Amygdala (tissue), 56 donors: ENCODE measurements at regions not wholly inside any gene's neighbourhood (a gene's known extent, or its start where the extent isn't known, plus 50 kb on each side); places are given as distances from the start of the nearest gene placed in this dataset.
"Not testable (repeated sequence)": the region's sequence is repeated elsewhere in the genome, so short reads cannot be mapped to it uniquely, and the experiment has no call there.

Source experiments
- DNase-seq, 56 donors: peaks; one replicate each; lab custom pipeline; 2025; lab: John Stamatoyannopoulos, UW

DNA sequence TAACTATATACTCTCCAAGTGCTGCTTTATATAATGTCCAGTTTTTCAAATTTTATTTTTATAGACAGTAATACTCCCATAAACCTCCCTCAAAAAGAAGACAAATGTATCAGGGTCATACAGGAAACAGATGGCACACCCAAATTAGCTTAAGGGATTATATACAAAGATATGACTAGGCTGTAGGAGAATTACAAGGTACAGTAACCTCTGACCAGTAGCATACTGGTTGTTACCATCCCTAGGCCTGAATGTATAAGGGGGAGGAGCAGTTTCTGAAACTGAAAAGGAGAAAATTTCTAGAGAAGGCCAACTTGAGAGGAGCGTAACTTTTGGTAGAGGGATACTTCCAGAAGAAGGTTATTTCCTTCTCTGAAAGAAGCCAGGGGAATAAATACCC, 122.6 kb upstream of the NBPF19 start:
- DNase-seq, result not testable (repeated sequence)

DNA sequence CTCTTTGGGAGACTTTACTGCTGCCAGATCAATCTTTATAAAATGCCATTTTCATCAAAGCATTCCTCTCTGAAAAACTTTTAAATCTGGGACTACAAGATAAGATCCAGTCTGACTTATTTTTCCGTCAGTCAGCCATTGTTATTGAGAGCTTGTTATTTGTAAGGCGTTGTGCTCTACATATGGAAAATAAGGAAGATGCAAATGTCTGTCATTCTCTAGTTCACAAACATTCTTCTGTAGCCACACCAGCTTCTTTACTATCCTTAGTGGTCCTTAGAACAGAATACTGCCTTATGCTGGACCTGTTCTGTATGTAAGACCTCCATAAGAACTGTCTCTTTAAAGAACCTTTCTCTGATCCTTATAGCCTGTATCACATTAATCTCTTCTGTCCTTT, 120.3 kb upstream of the NBPF19 start:
- not testable (repeated sequence) for DNase-seq

DNA sequence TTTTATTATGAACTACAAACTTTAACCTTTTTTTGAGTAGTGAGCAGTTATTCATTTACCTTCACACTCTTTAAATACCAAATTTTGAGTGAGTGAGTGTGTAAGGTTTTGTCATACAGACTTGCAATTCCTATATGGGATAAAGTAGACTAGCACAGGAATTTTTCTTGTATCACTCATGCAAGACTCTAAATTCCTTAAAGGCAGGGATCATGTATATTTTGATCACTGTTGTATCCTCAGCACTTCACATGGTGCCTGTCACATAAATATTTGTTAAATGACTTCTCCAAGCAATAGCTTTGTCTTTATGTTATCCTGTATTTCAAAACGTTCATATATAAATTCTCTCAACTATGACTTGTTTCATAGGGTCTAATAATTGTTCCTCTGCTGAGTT, 119.1 kb upstream of the NBPF19 start:
- DNase-seq, result not testable (repeated sequence)

DNA sequence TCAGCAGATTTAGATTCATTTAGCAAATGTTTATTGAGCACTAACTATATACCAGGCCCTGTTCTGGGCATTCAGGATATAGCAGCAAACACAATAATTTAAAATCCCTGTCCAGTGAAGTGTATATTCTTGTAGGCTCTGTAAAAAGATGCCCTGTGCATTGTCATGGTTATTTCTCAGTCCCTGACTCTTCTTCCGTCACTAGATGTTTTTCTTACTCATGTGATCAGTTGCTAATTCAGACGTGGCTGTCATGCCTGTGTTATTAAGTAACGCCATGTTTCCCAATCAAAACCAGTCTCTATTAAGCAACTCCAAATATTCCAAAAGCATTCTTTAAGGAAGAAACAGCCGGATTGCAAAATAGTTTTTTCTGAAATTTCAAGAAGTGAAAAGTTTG, 118.7 kb upstream of the NBPF19 start:
- DNase-seq, result not testable (repeated sequence)

DNA sequence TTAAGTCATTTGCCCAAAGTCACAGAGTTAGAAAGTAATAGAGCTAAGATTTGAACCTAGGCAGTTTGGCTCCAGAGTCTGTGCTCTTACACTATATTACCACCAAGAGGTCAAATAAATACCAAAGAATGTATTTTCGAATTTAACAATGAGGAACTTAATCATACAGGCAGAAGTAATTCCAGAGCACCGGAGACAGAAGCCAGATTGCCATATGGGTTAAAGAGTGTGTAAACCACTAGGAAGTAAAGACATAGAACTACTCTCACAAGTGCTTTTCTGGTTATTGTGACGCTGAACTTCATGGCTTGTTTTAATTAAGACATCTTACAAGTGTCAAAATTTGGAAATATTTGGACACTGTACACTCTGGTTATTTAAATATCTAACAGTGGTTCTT, 114.5 kb upstream of the NBPF19 start:
- DNase-seq, result not testable (repeated sequence)

DNA sequence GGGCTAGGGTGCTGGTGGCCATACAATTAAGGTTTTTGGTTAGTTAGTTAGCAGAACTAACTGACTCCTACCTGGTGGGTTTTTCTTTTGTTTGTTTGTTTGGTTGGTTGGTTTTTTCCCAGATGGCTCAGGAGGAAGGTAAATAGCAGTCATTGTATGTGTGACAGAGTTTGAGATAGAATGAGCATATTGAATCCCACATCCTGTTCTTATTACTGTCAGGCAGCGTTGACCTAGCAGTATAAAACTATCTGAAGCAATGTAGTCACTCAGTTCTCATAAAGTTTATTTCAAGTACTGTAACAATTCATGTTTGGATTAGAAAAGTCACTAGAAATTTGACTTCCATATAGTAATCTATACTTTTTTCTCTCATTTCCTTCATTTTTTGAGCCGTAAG, 113.5 kb upstream of the NBPF19 start:
- not testable (repeated sequence) for DNase-seq

DNA sequence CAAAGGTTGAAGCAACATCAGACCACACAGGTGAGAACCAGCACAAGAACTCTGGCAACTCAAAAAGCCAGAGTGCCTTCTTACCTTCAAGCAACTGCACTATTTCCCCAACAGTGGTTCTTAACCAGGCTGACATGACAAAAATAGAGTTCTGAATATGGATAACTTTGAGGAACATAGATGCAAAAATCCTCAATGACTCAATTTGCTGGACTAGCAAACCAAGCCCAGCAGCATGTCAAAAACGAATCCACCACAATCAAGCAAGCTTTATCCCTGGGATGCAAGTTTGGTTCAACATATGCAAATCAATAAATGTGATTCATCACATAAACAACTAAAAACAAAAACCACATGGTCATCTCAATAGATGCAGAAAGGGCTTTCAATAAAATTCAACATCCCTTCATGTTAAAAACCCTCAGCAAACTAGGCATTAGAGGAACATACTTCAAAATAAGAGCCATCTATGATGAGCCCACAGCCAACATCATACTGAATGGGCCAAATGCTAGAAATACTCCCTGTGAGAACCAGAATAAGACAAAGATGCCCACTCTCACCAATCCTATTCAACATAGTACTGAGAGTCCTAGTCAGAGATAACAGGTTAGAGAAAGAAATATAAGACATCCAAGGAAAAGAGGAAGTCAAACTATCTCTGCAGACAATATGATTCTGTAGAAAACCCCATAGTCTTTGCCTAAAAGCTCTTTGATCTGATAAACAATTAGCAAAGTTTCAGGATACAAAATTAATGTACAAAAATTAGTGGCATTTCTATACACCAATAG, 110.5 kb upstream of the NBPF19 start:
- DNase-seq, result not testable (repeated sequence)

DNA sequence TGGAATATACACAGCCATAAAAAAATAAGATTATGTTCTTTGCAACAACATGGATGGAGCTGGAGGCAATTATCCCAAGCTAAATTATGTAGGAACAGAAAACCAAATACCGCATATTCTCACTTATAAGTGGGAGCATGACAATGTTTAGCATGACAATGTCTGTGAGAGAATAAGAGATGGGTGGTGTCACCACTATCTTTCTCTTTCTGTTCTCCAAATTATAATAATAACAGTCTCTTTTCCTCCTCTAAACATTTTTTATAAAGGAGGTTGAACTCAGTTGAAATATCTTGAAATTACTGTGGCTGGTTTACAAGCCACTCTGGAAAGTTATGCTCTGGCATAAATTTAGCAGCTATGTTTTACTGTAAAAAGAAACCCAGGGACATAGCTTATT, 108.4 kb upstream of the NBPF19 start:
- not testable (repeated sequence) for DNase-seq

DNA sequence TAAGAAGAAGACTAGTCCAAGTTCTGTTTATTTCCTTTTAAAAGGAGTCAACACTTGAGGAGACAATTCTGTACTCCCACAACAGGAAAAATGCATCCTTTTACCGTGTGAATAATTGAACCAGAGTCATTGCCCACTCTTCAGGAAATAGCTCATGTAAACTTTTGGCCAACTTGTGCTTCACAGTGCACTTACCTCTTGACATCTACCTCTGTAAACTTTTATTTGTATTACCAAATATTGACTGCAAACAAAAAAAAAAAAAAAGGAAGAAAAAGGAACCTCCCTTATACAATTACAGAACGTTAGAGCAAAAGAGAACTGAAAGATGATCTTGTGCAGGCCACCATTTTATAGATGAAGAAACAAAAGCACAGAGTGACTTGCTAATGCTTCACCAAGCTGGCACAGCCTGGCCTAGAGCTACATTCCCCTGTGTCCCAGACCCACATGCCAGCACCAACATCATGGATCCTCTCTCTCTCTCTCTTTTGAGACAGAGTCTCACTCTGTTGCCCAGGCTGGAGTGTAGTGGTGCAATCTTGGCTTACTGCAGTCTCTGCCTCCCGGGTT, 107.3 kb upstream of the NBPF19 start:
- DNase-seq, result not testable (repeated sequence)

DNA sequence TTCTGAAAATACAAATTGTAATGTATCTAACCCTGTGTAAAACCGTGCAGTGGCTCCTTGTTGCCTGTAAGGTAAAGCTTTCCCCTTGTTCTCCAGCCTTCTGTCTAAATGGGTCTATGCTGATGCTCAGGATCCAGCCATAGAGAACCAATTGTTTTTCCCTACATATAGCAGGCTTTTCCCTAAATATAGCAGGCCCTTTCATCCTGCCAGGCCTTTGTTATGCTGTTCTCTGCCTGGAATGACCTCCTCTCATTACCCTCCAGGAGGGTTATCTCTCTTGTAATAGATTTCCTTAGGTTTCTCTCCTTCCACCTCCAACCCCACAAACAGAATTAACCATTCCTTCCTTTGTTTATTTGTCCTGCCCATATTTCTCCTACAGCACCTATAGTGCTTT, 106.5 kb upstream of the NBPF19 start:
- DNase-seq, result not testable (repeated sequence)

DNA sequence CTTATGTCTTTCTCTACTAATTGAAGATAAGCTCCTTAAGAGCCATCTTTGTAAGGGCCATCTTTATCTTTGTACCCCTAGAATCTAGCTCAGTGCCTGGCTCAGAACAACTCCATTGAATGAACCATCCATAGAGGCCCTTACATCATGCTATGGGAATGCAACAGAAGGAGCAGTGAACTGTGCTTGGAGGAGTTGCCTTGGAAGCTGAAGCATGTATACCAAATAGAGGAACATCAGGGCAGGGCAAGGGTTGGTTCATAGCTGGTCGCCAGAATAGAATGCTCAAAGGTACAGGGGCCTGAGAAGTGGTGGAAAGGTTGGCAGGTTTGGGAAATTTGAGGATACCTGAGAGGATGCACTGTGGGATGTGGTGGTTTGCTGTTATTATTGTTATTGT, 105.8 kb upstream of the NBPF19 start:
- DNase-seq, result not testable (repeated sequence)

DNA sequence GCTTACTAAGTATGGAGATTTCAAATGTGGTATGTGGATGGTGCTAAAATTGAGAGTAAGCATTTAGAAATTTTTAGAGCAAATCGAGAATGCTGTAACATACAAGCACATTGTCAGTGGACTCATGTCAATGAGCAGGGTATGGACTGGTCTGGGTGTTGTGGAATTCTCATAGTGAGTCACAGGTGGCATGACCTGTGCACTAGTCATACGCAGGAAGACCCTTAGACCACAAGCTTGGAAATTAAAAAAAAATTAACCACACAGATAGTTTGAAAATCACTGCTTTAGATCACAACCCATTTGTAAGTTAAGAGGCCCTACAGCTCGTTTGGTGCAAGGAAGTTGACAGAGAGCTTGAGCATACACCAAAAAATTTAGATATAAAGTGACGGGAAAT, 102.9 kb upstream of the NBPF19 start:
- not testable (repeated sequence) for DNase-seq

DNA sequence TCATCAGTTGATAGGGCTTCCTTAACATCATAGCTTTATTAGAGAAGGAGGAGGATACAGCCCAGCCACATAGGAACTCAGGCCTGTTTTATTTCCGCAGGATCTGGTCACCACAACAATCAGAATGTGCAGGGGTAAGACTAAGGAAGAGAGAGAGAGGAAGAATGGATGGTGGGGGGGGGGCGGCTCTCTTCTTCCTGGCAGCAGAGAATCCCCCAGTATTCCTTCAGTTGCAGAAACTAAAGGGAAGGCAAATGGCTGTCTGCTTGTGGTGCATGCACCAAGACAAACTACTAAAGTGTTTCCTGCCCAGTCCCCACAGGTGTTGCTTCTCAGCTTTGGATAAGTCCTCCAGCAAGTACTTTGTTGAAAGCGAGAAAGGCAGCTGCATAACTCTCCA, 96.4 kb upstream of the NBPF19 start:
- DNase-seq, result not testable (repeated sequence)

DNA sequence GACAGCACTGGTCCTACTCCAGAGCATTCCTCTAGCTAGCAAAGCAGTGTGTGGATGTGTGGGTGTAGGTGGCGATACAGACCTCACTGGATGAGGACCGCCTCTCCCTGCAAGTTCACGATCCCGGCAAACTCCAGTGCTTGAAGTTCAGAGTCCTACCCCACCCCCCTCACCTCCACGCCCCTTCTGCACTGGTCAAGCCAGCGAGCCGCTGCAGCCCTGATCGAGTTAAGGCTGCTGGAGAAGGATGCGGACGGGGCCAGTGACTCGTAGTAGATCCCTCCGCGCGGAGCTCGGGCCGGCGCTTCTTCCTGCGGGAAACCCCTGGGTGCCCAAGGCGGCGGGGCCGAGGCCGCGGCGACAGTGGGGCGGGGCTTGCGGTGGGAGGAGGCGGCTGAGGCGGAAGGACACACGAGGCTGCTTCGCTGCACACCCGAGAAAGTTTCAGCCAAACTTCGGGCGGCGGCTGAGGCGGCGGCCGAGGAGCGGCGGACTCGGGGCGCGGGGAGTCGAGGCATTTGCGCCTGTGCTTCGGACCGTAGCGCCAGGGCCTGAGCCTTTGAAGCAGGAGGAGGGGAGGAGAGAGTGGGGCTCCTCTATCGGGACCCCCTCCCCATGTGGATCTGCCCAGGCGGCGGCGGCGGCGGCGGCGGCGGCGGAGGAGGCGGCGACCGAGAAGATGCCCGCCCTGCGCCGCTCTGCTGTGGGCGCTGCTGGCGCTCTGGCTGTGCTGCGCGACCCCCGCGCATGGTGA, 84.5 kb upstream of the NBPF19 start:
- peak in 46 of 56 donors; percentile 0 to 69 (median 25) for DNase-seq

DNA sequence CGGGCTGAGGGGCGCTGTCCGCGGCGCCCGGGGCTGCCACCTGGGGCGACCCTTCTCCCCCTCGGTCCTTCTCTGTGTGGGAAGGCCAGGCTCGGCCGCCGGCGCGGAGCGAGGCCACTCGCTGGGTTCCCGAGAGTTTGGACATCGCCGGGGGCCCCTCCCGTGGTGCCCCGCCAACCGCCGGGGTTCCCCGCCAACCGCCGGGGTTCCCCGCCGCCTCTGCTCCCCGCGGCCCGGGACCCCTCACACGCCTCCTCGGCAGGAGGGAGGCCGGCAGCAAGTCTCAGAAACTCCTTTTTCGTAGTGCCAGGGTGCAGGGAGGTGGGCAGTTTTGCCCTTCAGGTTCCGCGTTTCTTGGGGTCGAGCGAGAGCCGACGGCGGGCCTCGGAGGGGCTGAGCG, 83.9 kb upstream of the NBPF19 start:
- DNase-seq, result not testable (repeated sequence)

DNA sequence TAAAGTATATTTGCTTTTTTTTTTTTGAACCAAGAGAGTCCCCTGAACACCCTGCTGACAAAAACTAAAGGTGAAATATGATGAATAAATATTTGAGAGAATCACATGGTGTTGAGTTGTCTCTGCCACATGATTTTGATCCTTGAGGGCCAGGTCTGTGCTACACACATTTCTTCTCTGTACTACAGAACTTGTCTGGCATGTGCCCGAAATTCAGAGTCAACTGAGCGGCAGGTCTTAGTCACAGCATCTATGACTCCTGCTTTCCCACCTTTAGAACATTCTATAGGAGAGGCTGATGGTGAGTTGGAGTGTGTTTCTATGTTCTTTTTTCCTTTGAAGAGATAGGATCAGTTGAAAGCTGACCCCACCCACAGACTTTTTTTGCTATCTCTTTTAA, 79.0 kb upstream of the NBPF19 start:
- not testable (repeated sequence) for DNase-seq

DNA sequence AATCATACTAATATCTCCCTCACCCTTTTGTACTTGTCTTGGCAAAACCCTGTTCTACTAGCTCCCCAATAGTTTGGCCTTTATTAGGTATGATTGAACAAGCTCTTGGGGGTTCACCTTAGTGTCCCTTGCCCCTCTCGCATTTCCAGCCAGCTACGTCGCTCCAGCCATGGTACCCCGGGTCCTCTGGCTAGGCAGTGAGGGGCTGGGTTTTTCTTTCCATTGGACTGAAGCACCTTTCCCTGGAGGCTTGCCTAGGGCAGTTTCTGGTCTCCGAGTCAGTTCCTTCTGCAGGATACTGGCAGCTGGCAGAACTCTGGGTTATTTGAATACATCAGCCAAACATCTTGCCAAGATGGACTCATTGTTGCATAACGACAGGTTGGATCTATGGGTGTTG, 76.3 kb upstream of the NBPF19 start:
- not testable (repeated sequence) for DNase-seq

DNA sequence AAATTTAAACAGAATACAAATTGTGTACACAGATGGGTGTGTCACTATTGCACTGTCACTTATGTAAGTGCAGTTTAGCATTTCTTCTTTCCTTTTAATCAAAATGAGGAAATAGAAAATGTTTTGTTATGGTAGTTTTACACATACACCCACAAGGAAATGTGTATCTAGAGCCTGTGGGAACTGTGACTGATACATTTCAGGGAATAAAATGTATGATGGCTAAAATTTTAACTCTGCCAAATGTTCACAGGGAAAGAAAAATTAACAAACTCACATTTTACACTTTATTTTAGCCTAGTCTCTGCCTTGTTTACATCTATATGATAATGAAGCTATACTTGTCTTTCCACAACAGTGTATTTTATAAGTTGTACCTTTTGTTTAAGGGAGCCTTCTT, 66.4 kb upstream of the NBPF19 start:
- not testable (repeated sequence) for DNase-seq

DNA sequence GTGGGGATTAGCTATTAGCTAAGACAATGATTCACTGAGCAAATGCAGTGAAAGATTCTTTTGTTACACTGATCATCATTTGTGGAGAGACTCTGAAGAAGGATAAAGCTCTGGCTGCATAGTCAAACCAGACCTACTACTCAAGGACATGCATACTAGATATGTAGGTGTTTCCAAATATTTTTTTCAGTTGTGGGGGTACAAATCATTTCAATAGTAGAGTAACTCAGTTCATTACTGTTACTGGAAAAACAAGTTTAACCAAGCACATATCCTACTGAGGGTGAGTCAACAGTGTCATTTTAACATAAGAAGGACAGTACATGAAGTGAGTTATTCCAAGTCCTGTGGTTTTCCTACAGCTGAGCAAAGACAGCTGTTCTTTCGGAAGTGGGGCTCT, 59.5 kb upstream of the NBPF19 start:
- DNase-seq, result not testable (repeated sequence)

DNA sequence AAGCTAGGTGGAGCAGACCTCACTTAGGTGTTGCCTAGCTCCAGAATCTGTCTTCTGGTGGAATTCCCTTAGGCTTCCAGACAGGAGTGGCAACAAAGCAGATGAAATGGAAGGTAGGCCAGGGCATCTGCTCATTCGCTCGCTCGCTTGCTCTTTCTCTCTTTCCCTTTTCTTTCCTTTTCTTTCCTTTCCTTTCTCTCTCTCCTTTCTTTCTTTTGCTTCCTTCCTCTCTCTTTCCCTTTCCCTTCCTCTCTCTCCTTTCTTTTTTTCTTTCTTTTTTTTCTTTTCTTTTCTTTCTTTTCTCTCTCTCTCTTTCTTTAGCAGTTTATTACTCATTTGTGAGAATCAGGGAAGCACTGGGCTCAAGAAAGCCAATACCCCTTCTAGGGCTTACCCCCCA, 56.1 kb upstream of the NBPF19 start:
- not testable (repeated sequence) for DNase-seq

DNA sequence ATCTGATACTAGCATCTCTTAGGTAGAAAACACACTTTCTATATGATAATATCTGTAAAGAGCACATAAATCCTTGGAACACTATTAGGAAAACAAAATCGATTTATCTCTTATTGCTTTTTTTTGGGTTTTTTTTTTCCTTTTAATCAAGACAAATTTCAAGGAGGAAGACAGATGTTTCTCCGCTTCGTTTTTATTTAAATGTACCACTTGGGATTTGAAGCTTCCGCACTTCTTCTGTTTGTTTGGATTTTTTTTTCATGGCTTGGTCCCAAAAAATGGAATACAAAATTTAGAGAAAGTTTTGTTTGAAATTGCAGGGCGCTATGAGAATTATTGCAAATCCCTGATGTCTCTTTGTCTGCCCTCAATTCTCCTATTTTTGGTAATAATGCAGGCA, 51.7 kb upstream of the NBPF19 start:
- DNase-seq, result not testable (repeated sequence)
